ENCODE measurements at regions not wholly inside any gene's neighbourhood (a gene's known extent, or its start where the extent isn't known, plus 50 kb on each side); places are given as distances from the start of the nearest gene placed in this dataset.

GRCh38 chr1:229043115-229043514 is 227.8 kb upstream of the RAB4A start:
- TF ChIP-seq CTCF (IDR thresholded peaks at IDR 0.05; ENCODE audit: low read depth, low read length) = no peak
- no peak for TF ChIP-seq EZH2phosphoT487 (IDR thresholded peaks at IDR 0.05; ENCODE audit: low read depth)

Measured in OCI-LY3 (cell line).